OCI-LY1 (cell line): ENCODE measurements at regions not wholly inside any gene's neighbourhood (a gene's known extent, or its start where the extent isn't known, plus 50 kb on each side); places are given as distances from the start of the nearest gene placed in this dataset.

Experiments
- CTCF ChIP-seq: fragments of 200-600 bp; sonication (generic), shearing (Covaris generic); IDR thresholded peaks from 2 replicates; pipeline ENCODE4 v1.5.1; 2017; ENCODE audit warnings: mild to moderate bottlenecking, antibody characterized with exemption, low read length, moderate library complexity, mixed read lengths
- EZH2 ChIP-seq: fragments of 200-600 bp; sonication (generic), shearing (Covaris generic); IDR thresholded peaks from 2 replicates; pipeline ENCODE4 v1.8.0; 2017; ENCODE audit warnings: borderline replicate concordance, mixed run types, mild to moderate bottlenecking, antibody characterized with exemption, low read length, moderate library complexity, mixed read lengths

- TF ChIP-seq EZH2 (no peak), CTCF (no peak)
These were observed 122.9 kb upstream of the GRAMD2B start for GRCh38 chr5:126300293-126300692.
